ENCODE measurements at regions not wholly inside any gene's neighbourhood (a gene's known extent, or its start where the extent isn't known, plus 50 kb on each side); places are given as distances from the start of the nearest gene placed in this dataset.

- FAIRE-seq, result no peak
- H3K4me1 ChIP-seq (ENCODE audit: control insufficient read depth, extremely low read depth, insufficient read depth, low read length), result no peaks in the 10 kb centered on the region
- no peaks in the 10 kb centered on the region for H3K79me2 ChIP-seq (ENCODE audit: control insufficient read depth, insufficient read depth, low read length)
- H3K27me3 ChIP-seq (ENCODE audit: control insufficient read depth, extremely low read depth, insufficient read depth, low read length), result no peaks in the 10 kb centered on the region
- H3K9ac ChIP-seq (ENCODE audit: control insufficient read depth, extremely low read depth, insufficient read depth, low read length), result no peak overlapping the region
- DNase-seq (ENCODE audit: low read depth, low spot score), result no peak
- H3K9me3 ChIP-seq (ENCODE audit: control insufficient read depth, low read depth, low read length), result no peaks in the 10 kb centered on the region
- no peaks in the 10 kb centered on the region for H3K9me1 ChIP-seq (ENCODE audit: control insufficient read depth, extremely low read depth, insufficient read depth, low read length)
- TF ChIP-seq CTCF (optimal IDR thresholded peaks at IDR 0.05 in 1 of 3, IDR thresholded peaks at IDR 0.05 in 1 of 3, conservative IDR thresholded peaks at IDR 0.05 in 1 of 3; ENCODE audit: extremely low read depth in 1 of 3, insufficient read depth in 2 of 3, low read length in 3 of 3), result no peak
- TF ChIP-seq EZH2 (IDR thresholded peaks at IDR 0.05; ENCODE audit: low read length), result no peak
- no peak overlapping the region for H3K27ac ChIP-seq (ENCODE audit: control insufficient read depth, insufficient read depth, low read length)
- H3K36me3 ChIP-seq (ENCODE audit: control insufficient read depth in 2 of 2, extremely low read depth in 1 of 2, insufficient read depth in 2 of 2, low read length in 2 of 2), result no peaks in the 10 kb centered on the region
- no peak overlapping the region for H3K4me3 ChIP-seq (ENCODE audit: control insufficient read depth in 2 of 3, extremely low read depth in 1 of 3, insufficient read depth in 2 of 3, low read depth in 1 of 3, low read length in 3 of 3)
- no peaks in the 10 kb centered on the region for H4K20me1 ChIP-seq (ENCODE audit: control insufficient read depth, extremely low read depth, insufficient read depth, low read length)
- dilution Hi-C loops (cut with MboI; ENCODE audit: extremely low pct_ligation_motif_present, low sequenced_read_pairs), result no loop called here
- no peak overlapping the region for H3K4me2 ChIP-seq (ENCODE audit: control insufficient read depth, extremely low read depth, insufficient read depth, low read depth, low read length)
- H2AFZ ChIP-seq (ENCODE audit: control insufficient read depth, low read length), result no peak overlapping the region
These were observed 505.7 kb upstream of the MDFIC2 start for GRCh38 chr3:70818145-70818544.

- DNase-seq (ENCODE audit: low read depth, low spot score) (no peak), FAIRE-seq (no peak)
- H3K4me2 ChIP-seq (ENCODE audit: control insufficient read depth, extremely low read depth, insufficient read depth, low read depth, low read length), result no peak overlapping the region
- H2AFZ ChIP-seq (ENCODE audit: control insufficient read depth, low read length), result no peak overlapping the region
- no peaks in the 10 kb centered on the region for H3K27me3 ChIP-seq (ENCODE audit: control insufficient read depth, extremely low read depth, insufficient read depth, low read length)
- H4K20me1 ChIP-seq (ENCODE audit: control insufficient read depth, extremely low read depth, insufficient read depth, low read length), result no peaks in the 10 kb centered on the region
- H3K4me3 ChIP-seq (ENCODE audit: control insufficient read depth in 2 of 3, extremely low read depth in 1 of 3, insufficient read depth in 2 of 3, low read depth in 1 of 3, low read length in 3 of 3), result no peak overlapping the region
- no peak overlapping the region for H3K9ac ChIP-seq (ENCODE audit: control insufficient read depth, extremely low read depth, insufficient read depth, low read length)
- no peak for TF ChIP-seq EZH2 (IDR thresholded peaks at IDR 0.05; ENCODE audit: low read length)
- no peak for TF ChIP-seq CTCF (optimal IDR thresholded peaks at IDR 0.05 in 1 of 3, IDR thresholded peaks at IDR 0.05 in 1 of 3, conservative IDR thresholded peaks at IDR 0.05 in 1 of 3; ENCODE audit: extremely low read depth in 1 of 3, insufficient read depth in 2 of 3, low read length in 3 of 3)
- no peaks in the 10 kb centered on the region for H3K9me1 ChIP-seq (ENCODE audit: control insufficient read depth, extremely low read depth, insufficient read depth, low read length)
- no peaks in the 10 kb centered on the region for H3K79me2 ChIP-seq (ENCODE audit: control insufficient read depth, insufficient read depth, low read length)
- H3K36me3 ChIP-seq (ENCODE audit: control insufficient read depth in 2 of 2, extremely low read depth in 1 of 2, insufficient read depth in 2 of 2, low read length in 2 of 2), result no peaks in the 10 kb centered on the region
- H3K27ac ChIP-seq (ENCODE audit: control insufficient read depth, insufficient read depth, low read length), result no peak overlapping the region
- H3K9me3 ChIP-seq (ENCODE audit: control insufficient read depth, low read depth, low read length), result no peaks in the 10 kb centered on the region
- dilution Hi-C loops (cut with MboI; ENCODE audit: extremely low pct_ligation_motif_present, low sequenced_read_pairs), result no loop called here
- no peaks in the 10 kb centered on the region for H3K4me1 ChIP-seq (ENCODE audit: control insufficient read depth, extremely low read depth, insufficient read depth, low read length)
These were observed 503.9 kb upstream of the MDFIC2 start for GRCh38 chr3:70816346-70816745.
